Forelimb muscle (tissue), 1 donor: ENCODE measurements at regions not wholly inside any gene's neighbourhood (a gene's known extent, or its start where the extent isn't known, plus 50 kb on each side); places are given as distances from the start of the nearest gene placed in this dataset.
"Not testable (repeated sequence)": the region's sequence is repeated elsewhere in the genome, so short reads cannot be mapped to it uniquely, and the experiment has no call there.

Experiments used
- DNase-seq: peaks from one replicate; pipeline ENCODE4 v3.0.0-alpha.2; 2013; ENCODE audit warnings: low read depth

DNA sequence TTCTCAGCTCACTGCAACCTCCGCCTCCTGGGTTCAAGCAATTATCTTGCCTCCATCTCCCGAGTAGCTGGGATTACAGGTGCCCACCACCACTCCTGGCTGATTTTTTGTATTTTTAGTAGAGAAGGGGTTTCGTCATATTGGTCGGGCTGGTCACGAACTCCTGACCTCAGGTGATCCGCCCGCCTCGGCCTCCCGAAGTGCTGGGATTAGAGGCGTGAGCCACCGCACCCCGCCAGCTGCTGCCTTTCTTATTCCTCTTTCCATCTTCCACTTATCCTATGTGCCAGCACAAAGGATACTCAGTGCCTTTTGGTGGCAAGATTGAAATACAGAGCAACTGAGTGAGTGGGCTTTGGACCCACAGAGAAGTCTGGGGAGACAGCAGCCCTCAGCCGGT lies 97.6 kb upstream of the HES1 start:
- DNase-seq = not testable (repeated sequence)

GRCh38 chr3:194038960-194039359 lies 97.0 kb upstream of the HES1 start:
- DNase-seq = no peak

DNA sequence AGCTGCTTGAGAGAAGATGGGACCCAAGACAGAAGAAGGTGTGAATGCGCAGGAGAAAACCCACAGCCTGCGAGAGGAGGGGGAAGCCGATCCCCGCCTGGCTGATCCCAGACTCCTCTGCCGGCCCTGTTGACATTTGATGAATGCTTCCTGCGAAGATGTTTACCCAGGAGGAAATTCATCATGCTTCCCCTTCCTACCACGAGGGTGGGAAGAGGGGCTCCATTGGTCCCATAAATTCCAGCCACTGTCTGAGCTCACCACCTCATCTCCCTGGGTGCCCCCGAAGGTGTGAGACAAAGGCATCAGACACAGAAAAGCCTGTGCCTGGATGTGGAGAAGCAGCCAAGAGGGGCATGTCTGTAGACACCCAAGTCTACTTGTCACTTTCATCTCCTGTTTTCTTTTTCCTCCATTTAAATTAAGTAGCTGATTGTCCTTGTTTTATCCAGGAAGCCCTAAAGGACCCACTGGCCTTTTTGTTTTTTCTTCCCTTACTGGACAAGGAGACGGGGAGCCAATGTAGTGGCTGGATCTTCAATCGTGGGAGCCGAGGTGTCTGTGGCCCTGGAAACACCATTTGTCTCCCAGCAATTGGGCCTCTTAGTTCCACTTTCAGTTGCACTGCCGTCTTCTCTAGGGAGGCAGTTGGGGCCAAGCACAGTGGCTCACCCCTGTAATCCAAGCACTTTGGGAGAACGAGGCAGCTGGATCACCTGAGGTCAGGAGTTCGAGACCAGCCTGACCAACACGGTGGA lies 95.3 kb upstream of the HES1 start:
- DNase-seq = no peak

GRCh38 chr3:194042927-194043326 lies 93.0 kb upstream of the HES1 start:
- no peak for DNase-seq

GRCh38 chr3:194043516-194043915 lies 92.4 kb upstream of the HES1 start:
- no peak for DNase-seq

DNA sequence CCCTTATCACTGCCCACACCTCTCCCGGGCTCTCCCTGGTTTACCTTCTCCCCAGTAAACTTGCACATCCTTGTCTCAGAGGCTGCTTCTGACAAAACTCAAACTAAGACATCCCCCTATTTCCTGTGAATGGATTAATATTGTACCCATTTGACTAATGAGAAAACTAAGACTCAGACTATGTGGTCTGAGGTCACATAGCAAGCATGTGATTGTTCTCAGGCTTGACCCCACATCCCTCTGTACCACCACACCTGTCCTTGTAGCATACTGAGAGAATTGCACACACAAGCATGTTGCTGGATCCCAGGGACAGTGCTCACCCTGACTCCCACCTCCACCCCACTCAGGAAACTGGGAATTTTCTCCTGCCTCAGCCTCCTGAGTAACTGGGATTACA lies 90.7 kb upstream of the HES1 start:
- DNase-seq = no peak

- DNase-seq = no peak
Observed at GRCh38 chr3:194045919-194046318, 90.0 kb upstream of the HES1 start.

GRCh38 chr3:194046531-194046930 lies 89.4 kb upstream of the HES1 start:
- no peak for DNase-seq

DNA sequence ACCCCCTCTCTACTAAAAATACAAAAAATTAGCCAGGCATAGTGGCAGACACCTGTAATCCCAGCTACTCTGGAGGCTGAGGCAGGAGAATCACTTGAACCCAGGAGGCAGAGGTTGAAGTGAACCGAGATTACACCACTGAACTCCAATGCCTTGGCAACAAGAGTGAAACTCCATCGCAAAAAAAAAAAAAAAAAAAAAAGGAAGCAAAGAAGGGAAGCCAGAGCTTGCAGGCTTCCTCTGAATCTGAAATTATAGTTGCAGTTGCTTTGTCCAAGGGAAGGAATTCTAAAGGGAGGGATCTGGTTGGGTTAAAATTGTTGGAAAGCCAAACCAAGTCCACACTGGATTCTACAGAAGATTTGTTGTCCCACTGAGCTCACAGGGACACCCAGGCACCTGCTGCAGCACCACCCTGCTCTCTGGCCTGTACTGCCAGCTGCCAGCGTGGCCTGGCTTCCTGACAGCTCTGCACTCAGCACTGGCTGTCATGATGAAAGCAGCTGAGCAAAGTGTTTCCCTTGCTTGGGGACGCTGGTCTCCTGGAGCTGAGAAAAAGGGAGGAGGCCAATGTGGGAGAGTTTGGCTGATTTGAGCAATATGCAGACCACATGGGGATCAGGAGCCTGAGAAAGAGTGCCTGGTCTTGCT lies 88.8 kb upstream of the HES1 start:
- DNase-seq = no peak

DNA sequence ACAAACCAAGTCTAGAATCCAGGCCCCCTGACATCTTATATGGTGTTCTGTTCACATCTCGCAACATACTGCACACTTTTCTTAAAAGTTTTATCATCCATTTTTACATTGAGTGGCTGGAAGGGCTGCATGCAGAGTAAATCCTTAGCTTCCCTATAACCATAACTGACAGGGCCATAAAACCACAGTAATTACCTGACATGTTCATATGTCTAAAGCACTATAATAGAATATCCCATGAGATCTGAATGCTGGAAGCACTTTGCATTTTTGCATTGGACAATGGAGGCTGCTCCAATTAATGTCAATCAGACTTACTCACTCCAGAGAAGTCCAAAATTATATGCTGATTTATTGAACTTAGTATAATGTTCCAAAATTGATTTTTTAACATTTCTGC lies 86.6 kb upstream of the HES1 start:
- no peak for DNase-seq

GRCh38 chr3:194050782-194051320 lies 85.1 kb upstream of the HES1 start:
- DNase-seq = no peak

- DNase-seq = no peak
Observed at GRCh38 chr3:194051366-194052149, 84.4 kb upstream of the HES1 start.

DNA sequence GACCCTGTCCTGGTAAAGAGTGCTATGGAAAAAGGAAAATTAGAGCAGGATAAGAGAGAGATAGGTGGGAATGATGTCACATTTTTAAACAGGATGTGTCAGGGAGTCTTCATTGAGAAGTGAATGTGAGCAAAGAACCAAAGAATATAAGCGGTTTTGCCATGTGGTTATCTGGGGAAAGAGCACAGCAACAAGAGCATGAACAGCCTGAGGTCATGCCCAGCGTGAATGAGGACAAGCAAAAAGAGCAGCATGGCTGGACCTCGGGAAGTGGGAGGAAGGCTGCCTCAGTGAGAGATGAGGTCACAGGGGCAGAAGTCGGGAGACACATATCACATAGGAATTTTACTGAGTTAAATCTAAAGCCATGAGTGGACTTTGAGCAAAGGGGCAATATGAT lies 82.8 kb upstream of the HES1 start:
- DNase-seq = no peak

GRCh38 chr3:194054016-194054415 lies 81.9 kb upstream of the HES1 start:
- no peak for DNase-seq

GRCh38 chr3:194054540-194054939 lies 81.4 kb upstream of the HES1 start:
- no peak for DNase-seq

DNA sequence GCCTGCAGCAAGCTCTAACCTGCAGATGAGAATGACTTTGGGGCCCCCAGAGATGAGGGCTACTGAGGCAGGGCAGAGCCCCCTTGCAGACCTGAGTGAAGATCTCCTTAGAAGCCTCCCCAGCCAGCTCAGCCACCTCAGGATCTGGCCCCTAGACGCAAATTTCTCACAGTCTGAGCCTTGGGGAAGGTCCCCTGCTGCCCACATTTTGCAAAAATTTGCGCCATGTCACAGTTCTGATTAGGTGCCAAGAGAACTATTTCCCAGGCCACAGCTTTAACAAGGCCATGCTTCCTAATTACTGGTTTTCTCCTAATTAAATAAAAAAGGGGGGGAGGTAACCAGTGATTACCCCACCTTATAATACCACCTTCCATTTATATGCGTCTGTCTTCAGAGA lies 81.0 kb upstream of the HES1 start:
- DNase-seq = no peak

- DNase-seq = not testable (repeated sequence)
Observed at GRCh38 chr3:194056323-194056722, 79.6 kb upstream of the HES1 start.

- no peak for DNase-seq
Observed at GRCh38 chr3:194056731-194057415, 79.1 kb upstream of the HES1 start.

GRCh38 chr3:194057570-194058188 lies 78.3 kb upstream of the HES1 start:
- DNase-seq = no peak

DNA sequence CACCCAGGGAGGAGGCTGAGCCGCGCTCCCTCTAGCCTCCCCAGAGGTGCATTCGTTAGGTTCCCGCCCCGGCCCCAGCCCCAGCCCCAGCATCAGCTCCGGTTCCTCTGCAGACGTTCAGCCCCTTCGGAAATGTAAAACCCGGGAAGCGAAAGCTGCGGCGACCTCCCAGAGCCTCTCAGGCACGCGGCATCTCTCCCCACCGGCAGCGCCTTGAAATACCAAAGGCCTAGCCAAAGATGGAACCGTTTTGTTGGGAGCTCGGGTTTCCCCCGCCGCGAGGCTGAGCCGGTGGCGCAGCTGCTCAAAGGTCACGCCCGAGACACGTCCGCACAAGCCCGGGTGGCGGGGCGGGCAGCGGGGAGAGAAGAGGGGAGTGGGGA lies 77.8 kb upstream of the HES1 start:
- no peak for DNase-seq

GRCh38 chr3:194058753-194059152 lies 77.2 kb upstream of the HES1 start:
- no peak for DNase-seq
